ENCODE measurements at regions not wholly inside any gene's neighbourhood (a gene's known extent, or its start where the extent isn't known, plus 50 kb on each side); places are given as distances from the start of the nearest gene placed in this dataset.

DNA sequence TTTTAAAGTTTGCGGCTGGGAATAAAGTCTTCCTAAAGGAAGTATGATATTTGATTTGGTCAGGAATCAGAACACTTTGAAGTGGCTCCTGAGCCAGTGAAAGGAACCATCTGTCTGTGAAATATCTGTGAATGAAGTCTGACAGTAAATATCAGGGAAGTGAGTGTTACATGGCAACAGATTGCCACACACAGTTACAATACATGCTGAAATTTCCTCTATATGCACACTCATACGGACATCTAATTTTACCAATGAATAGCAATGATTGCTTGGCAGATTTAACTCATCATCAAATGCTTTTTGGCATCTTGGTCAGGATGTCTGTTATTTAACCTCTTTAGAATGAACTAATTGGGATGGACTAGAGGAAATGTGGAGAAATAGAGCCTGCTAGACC, 1023.8 kb downstream of the FAT4 start:
- Histone ChIP-seq H3K4me1 (ENCODE audit: control insufficient read depth, low read length) (no peaks in the 10 kb centered on the region), H3K4me3 (ENCODE audit: low read length) (no peak overlapping the region), H3K4me2 (ENCODE audit: low read length) (no peak overlapping the region), H3K27me3 (ENCODE audit: control insufficient read depth, low read length) (no peaks in the 10 kb centered on the region), H3K9me3 (ENCODE audit: control insufficient read depth, insufficient read depth, low read length) (no peaks in the 10 kb centered on the region), H3K36me3 (ENCODE audit: control insufficient read depth, low read length) (no peaks in the 10 kb centered on the region), H3F3A (ENCODE audit: control insufficient read depth, insufficient read depth) (no peaks in the 10 kb centered on the region), H3K27ac (ENCODE audit: low read depth, low read length) (no peak overlapping the region), H3K79me2 (ENCODE audit: control insufficient read depth, low read length) (no peaks in the 10 kb centered on the region), H3K9me2 (replicated peaks; ENCODE audit: control insufficient read depth, low read length) (no peaks in the 10 kb centered on the region), H4K20me1 (ENCODE audit: control insufficient read depth, insufficient read depth, low read depth, low read length) (no peaks in the 10 kb centered on the region)
- TF ChIP-seq, protein P1, sequence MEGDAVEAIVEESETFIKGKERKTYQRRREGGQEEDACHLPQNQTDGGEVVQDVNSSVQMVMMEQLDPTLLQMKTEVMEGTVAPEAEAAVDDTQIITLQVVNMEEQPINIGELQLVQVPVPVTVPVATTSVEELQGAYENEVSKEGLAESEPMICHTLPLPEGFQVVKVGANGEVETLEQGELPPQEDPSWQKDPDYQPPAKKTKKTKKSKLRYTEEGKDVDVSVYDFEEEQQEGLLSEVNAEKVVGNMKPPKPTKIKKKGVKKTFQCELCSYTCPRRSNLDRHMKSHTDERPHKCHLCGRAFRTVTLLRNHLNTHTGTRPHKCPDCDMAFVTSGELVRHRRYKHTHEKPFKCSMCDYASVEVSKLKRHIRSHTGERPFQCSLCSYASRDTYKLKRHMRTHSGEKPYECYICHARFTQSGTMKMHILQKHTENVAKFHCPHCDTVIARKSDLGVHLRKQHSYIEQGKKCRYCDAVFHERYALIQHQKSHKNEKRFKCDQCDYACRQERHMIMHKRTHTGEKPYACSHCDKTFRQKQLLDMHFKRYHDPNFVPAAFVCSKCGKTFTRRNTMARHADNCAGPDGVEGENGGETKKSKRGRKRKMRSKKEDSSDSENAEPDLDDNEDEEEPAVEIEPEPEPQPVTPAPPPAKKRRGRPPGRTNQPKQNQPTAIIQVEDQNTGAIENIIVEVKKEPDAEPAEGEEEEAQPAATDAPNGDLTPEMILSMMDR (IDR thresholded peaks at IDR 0.05; ENCODE audit: low read depth, low read length, poor library complexity, severe bottlenecking), result no peak
- TF ChIP-seq EZH2phosphoT487 (IDR thresholded peaks at IDR 0.05; ENCODE audit: borderline replicate concordance, low read length), result no peak

DNA sequence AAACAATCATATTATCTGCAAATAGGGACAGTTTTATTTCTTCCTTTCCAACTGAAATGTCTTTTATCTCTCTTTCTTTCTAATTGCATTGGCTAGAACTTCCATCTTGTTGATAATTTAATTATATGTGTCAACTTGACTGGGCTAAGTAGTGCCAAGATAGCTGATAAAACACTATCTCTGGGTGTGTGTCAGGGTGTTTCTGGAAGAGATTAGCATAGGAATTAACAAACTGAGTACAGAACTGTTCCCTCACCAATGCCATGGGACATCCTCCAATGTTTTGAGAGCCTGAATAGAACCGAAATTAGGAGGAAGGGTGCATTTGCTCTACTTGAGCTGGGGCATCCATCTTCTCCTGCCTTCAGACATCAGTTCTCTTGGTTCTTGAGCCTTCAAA, 1027.2 kb downstream of the FAT4 start:
- Histone ChIP-seq H3K4me3 (ENCODE audit: low read length) (no peak overlapping the region), H3K4me2 (ENCODE audit: low read length) (no peak overlapping the region), H3K27ac (ENCODE audit: low read depth, low read length) (no peak overlapping the region), H3K9me2 (replicated peaks; ENCODE audit: control insufficient read depth, low read length) (no peaks in the 10 kb centered on the region), H3K79me2 (ENCODE audit: control insufficient read depth, low read length) (no peaks in the 10 kb centered on the region), H3K36me3 (ENCODE audit: control insufficient read depth, low read length) (no peaks in the 10 kb centered on the region), H4K20me1 (ENCODE audit: control insufficient read depth, insufficient read depth, low read depth, low read length) (no peaks in the 10 kb centered on the region), H3K9me3 (ENCODE audit: control insufficient read depth, insufficient read depth, low read length) (no peaks in the 10 kb centered on the region), H3F3A (ENCODE audit: control insufficient read depth, insufficient read depth) (no peaks in the 10 kb centered on the region), H3K27me3 (ENCODE audit: control insufficient read depth, low read length) (no peaks in the 10 kb centered on the region), H3K4me1 (ENCODE audit: control insufficient read depth, low read length) (no peaks in the 10 kb centered on the region)
- no peak for TF ChIP-seq EZH2phosphoT487 (IDR thresholded peaks at IDR 0.05; ENCODE audit: borderline replicate concordance, low read length)
- TF ChIP-seq, protein P1 (IDR thresholded peaks at IDR 0.05; ENCODE audit: low read depth, low read length, poor library complexity, severe bottlenecking), result no peak

DNA sequence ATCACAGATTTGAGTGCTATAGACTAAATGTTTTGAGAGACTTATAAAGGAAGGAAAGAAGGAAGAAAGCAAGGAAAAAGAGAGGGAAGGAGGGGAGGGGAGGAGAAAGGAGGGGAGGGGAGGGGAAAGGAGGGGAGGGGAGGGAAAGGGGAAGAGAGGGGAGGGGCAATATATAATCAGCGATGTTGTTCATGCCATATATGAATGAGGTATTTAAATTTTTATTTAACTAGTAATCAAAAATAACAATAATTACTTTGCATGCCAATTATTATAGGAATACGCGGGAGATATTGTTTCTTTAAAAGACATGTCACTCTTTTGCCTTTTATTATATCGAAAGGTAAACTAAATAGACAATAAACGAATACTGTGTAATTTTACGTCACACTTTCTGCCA, 1029.7 kb downstream of the FAT4 start:
- H4K20me1 ChIP-seq (ENCODE audit: control insufficient read depth, insufficient read depth, low read depth, low read length), result no peaks in the 10 kb centered on the region
- no peak for TF ChIP-seq EZH2phosphoT487 (IDR thresholded peaks at IDR 0.05; ENCODE audit: borderline replicate concordance, low read length)
- TF ChIP-seq, protein P1 (IDR thresholded peaks at IDR 0.05; ENCODE audit: low read depth, low read length, poor library complexity, severe bottlenecking), result no peak
- no peak overlapping the region for H3K4me3 ChIP-seq (ENCODE audit: low read length)
- H3K9me3 ChIP-seq (ENCODE audit: control insufficient read depth, insufficient read depth, low read length), result no peaks in the 10 kb centered on the region
- no peaks in the 10 kb centered on the region for H3K27me3 ChIP-seq (ENCODE audit: control insufficient read depth, low read length)
- no peaks in the 10 kb centered on the region for H3K79me2 ChIP-seq (ENCODE audit: control insufficient read depth, low read length)
- no peak overlapping the region for H3K4me2 ChIP-seq (ENCODE audit: low read length)
- no peaks in the 10 kb centered on the region for H3F3A ChIP-seq (ENCODE audit: control insufficient read depth, insufficient read depth)
- no peak overlapping the region for H3K27ac ChIP-seq (ENCODE audit: low read depth, low read length)
- H3K36me3 ChIP-seq (ENCODE audit: control insufficient read depth, low read length), result no peaks in the 10 kb centered on the region
- no peaks in the 10 kb centered on the region for H3K9me2 ChIP-seq (replicated peaks; ENCODE audit: control insufficient read depth, low read length)
- H3K4me1 ChIP-seq (ENCODE audit: control insufficient read depth, low read length), result no peaks in the 10 kb centered on the region

DNA sequence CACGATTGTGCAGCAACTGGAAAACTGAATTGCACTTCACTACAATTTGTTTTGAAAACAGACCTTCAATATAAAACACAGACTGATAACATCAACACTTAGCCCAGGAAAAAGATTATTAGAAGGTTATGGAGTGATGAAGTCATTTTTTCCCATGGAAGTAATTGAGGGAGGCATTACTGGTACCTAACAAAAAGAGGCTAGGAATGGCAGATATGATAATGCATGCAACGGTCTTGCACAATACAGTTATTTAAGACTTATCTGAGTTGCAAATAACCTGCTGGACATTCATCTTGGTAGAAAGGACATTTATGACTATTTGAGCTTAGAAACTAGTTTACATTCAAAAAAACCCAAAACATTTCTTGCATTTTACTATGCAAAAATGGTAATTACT, 1031.9 kb downstream of the FAT4 start:
- no peaks in the 10 kb centered on the region for H3K9me3 ChIP-seq (ENCODE audit: control insufficient read depth, insufficient read depth, low read length)
- no peak overlapping the region for H3K27ac ChIP-seq (ENCODE audit: low read depth, low read length)
- no peaks in the 10 kb centered on the region for H3K79me2 ChIP-seq (ENCODE audit: control insufficient read depth, low read length)
- no peaks in the 10 kb centered on the region for H3K9me2 ChIP-seq (replicated peaks; ENCODE audit: control insufficient read depth, low read length)
- H3F3A ChIP-seq (ENCODE audit: control insufficient read depth, insufficient read depth), result no peaks in the 10 kb centered on the region
- no peak overlapping the region for H3K4me3 ChIP-seq (ENCODE audit: low read length)
- H3K27me3 ChIP-seq (ENCODE audit: control insufficient read depth, low read length), result no peaks in the 10 kb centered on the region
- TF ChIP-seq, protein P1 (IDR thresholded peaks at IDR 0.05; ENCODE audit: low read depth, low read length, poor library complexity, severe bottlenecking), result no peak
- no peak for TF ChIP-seq EZH2phosphoT487 (IDR thresholded peaks at IDR 0.05; ENCODE audit: borderline replicate concordance, low read length)
- H4K20me1 ChIP-seq (ENCODE audit: control insufficient read depth, insufficient read depth, low read depth, low read length), result no peaks in the 10 kb centered on the region
- H3K36me3 ChIP-seq (ENCODE audit: control insufficient read depth, low read length), result no peaks in the 10 kb centered on the region
- no peaks in the 10 kb centered on the region for H3K4me1 ChIP-seq (ENCODE audit: control insufficient read depth, low read length)
- no peak overlapping the region for H3K4me2 ChIP-seq (ENCODE audit: low read length)
